ENCODE measurements at regions not wholly inside any gene's neighbourhood (a gene's known extent, or its start where the extent isn't known, plus 50 kb on each side); places are given as distances from the start of the nearest gene placed in this dataset.

DNA sequence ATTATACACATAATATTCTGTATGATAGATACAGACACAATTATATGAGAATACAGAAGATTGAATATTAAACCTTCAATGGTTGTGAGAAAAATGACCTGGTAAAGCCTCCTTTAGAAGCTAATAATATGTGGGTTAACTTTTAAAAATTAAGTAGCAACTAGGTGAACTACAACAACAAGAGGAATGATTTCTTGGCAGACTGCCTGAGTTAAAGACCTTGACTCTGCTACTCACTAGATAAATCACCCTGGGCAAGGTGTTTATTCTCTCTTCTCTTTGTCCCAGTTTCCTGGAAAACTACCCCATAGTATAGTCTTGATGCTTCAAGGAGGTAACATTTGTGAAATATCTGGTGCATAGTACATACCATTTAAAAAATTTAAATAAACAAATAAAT, 519.6 kb upstream of the TENM4 start:
- DNase-seq (ENCODE audit: low read depth), result no peak

DNA sequence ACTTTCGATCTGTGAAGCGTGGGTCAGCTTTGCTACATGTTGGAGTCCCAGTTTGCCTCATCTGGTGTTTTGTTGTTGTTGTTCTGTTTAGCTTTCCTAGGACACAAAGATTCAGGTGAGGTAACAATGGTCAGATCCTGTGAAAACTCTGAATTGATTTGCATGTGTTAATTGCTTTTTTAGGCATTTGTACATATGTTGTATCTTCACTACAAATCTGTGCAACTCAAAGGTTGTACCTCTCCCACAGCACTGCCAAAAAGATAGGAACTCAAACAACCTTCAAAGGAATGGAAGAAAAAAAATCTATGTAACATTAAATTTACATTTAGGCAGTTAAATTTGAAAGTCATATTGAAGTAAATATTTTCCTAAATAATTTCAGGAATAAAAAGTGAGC, 518.5 kb upstream of the TENM4 start:
- no peak for DNase-seq (ENCODE audit: low read depth)

DNA sequence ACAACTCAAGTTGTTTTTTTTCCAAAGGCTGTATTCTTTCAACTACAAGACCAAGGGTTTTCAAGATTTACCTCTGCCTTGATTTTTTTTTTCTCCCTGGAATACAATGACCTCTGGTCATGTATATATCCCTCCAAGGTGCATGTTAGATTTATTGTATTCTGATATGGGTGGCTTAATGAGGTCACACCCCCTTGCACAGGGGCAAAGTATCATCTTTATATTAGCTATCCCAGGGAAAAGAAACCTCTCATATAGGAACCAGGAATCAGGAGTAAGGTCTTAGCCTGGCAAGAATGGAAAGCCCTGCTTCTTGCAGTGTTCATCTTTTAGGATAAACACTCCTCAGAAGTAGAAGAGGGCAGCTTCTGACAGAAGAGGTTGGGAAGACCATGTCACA, 516.9 kb upstream of the TENM4 start:
- no peak for DNase-seq (ENCODE audit: low read depth)

DNA sequence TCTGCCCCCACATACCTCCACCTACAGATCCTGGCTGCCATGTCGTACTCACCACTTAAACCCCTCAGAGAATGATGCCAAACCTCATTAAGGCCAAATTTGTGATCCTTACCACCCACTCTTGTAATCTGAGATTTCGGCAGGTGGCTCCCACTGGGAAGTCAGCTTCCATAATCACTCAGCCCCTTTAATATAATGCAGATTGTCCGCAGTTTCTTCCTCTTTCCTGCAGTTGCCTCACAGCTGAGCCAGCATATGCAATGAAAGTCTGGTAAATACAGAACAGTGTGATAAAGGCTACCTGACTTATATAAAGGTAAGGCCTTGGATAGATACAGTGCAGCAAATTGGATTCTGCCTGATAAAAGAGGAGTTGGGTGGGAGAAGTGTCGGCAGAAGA, 515.2 kb upstream of the TENM4 start:
- DNase-seq (ENCODE audit: low read depth), result no peak

DNA sequence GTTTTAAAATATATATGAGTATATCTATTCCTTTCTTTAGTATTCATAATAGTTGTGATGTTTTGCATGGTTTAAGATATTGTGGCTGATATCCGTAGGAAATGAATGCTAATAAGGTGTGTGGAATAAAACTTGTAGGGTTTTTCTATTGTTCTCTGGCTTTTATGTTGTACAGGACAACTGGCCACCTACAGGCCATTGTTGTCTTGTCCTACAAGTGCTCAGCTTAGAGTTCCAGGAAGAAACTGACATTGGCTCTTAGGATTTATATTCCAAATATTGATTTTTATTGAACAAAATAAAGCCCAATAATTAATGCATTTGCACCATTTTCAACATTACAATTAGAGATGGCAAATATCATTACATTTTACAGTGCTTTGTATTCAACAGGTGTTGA, 512.8 kb upstream of the TENM4 start:
- no peak for DNase-seq (ENCODE audit: low read depth)

DNA sequence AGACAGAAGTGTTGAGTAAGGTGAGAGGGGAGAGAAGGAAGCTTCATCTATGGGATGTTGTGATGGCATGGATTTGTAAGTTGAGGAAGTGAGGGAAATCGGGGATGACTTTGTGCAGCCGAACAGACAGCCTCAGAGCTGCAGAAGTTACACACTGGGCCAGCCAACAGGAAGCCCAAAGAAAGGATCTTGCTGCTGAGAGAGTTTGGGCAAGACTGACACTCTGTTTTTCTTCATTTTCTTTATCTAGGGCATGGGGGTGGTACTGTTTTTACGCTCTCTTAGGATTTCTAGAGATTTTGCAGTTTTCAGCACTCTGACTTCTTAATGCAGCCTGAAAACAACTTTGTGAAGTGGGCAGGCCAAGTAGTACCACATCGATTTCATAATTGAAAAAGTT, 509.9 kb upstream of the TENM4 start:
- DNase-seq (ENCODE audit: low read depth), result no peak

DNA sequence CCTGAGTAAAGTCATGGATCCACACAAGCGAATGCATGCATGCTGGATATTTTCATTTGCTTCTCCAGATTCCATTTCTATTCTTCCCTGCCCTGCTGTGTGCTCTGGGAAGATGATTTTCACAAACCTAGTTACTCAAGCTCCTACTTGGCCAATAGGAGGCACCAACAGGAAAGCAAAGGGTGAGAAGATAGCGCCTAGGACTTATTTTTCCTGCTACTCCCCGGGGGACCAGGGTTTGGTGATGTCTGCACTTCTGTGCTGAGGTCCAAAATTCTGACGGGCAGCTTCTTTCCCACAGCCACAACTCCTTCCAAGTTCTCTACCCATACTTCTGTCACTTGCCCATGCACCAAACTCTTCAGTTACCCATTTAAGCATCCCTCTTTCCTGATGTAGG, 509.3 kb upstream of the TENM4 start:
- no peak for DNase-seq (ENCODE audit: low read depth)

DNA sequence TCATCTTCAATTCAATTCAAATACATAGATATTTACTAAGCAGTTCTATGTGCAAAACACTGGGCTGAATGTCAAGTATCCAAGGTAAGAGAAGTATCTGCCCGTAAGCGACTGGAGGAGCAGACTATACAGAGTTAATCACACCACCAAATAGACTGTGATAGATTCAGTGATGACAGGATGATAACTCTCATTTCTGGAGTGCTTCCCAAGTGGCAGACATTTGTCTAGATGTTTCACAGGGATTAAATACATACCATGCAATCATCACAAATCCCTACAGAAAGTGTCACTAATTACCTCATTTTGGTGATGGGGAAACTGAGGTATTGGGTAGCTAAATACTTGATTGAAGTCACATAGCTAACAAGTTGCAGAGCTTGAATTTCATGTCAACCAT, 508.7 kb upstream of the TENM4 start:
- no peak for DNase-seq (ENCODE audit: low read depth)

DNA sequence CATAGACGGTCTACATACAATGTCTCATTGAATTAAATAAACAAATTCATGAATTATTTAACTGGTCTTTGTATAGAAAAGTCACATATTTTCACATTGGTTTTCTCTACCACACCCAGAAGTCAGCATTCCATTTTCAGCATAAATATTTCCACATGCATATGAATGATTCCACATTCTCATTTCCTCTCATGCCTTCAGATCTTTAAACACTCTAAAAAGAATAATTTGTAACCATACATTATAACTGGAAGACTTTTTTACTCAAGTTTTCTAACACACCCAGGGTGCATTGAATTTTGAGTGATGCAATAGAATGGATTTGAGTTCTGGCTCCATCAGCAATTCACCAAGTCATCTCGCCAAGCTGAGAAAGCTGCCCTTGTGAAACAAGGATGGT, 501.8 kb upstream of the TENM4 start:
- DNase-seq (ENCODE audit: low read depth), result no peak

DNA sequence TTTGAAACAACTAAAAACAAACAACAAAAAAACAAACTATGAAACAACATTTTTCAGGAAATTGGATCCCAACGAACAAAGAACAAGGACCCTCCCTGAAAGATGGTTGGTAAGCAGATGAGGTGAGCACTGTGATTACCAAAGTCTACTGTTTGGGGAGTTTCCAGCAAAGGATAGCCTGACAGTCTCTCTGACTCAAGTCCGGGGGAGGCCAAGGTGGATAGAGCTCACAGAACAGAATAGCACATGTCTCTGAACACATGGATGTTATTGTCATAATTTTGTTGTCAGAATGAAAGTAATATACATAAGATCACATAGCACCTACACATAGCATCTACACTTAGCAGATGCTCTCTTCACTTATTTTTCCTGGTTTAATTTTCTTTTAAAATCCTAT, 501.3 kb upstream of the TENM4 start:
- no peak for DNase-seq (ENCODE audit: low read depth)

DNA sequence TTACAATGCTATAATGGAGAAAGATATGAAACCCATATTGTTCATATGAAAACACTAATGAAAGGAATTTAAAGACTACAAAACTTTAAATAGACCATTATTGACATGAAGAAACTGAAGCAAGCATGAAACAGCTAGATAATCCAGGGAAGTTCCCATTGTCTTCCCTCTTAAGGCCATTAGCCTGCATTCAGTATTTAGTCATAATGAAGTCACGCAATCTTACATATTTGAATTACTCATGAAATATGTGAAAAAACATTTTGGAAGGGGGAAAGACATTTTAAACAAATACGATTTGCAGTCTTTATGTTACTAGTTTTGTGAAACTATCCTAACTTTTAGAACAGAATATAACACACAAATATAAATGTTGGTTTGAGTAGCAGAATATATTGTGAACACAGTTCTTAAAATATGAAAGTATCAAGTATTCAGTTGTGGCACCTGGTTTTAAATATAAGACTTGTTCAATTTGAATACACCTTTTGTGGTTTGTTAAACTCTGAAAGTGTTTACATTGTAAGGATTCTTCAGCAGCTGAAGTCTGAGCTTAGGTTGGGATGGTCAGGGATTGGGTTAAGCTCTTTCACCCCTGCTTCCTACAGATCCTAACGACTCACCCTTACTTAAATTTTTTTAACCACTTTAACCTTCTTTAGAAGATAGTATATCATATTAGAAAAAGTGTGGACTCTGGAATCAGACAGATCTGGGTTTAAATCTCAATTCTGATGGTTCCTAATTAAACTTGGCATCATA, 500.3 kb upstream of the TENM4 start:
- no peak for DNase-seq (ENCODE audit: low read depth)

DNA sequence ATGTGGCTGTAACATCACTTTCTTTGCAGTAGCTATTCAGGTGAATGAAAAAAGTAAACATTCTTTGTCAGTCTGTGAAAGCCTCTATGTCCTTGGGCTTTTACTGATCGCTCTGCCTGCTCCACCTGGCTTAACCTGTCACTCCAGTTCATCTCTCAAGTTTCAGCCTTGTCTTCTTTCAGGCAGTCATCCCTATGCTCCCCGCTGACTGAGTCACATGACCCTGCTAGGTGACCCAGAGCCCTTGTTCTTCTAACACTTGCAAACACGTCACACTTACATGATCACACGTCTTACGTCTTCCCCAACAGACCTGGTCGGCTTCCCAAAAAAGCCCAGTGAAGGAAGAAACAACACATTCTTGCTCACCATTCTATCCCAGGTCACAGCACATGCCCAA, 499.3 kb upstream of the TENM4 start:
- no peak for DNase-seq (ENCODE audit: low read depth)

DNA sequence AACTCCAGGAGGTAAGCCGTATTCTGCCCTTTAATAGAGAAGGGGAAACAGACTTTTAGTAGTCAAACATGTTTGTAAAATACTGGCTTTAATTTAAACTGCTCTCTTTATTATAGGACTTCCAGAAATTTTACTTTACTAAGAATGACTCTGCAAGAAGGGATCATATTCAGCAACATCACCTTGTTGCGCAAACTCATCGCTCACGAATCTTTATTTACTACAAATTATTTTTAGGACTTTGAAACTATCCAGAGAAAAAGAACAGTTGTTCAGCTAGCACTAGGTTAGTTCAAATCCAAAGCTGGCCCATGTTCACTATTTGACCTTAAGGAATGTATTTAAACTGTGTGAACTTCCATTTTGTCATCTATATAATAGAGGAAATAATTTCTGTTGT, 498.3 kb upstream of the TENM4 start:
- no peak for DNase-seq (ENCODE audit: low read depth)

DNA sequence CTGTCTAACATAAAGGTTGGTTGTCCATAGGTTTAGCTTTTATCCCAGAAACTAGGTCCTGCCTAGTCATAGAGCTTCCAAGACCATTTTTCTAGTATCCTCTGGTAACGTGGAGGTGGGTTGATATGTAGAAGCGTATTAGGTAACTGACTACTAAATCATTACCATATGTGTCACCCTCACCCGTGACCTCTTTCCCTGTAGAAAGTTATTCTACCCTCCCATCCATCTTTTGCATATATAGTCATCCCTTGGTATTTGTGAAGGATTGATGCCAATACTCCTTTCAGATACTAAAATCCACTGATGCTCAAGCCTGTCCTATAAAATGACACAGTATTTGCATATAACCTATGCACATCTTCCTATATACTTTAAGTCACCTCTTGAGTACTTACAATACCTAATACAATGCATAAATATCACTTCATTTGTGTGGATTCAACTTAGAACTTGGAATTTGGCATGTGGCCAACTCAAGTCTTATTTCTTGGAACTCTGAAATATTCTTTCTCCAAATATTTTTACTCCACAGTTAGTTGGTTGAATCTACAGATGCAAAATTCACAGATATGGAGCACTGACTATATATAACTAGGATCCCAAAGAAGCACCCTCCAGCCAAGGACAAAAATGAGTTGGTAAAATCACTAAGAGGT, 497.0 kb upstream of the TENM4 start:
- no peak for DNase-seq (ENCODE audit: low read depth)

DNA sequence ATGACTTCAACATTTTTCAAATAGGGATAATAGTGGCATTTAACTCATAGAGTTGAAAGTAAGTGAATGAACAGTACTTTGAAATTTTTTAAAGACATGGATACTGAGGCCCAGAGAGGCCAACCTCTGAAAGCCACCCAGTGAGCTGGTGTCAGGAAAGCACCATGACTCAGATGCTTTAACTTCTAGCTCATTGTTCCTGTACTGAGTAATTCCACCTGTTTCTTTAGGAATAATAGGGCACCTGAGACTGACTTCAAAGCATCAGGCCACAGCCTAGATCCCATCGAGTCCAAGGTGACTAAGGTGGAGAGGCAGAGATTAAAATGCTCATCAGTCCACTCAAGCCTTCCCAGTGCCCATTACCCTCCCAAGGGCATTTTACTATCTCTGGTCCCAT, 491.8 kb upstream of the TENM4 start:
- DNase-seq (ENCODE audit: low read depth), result no peak

DNA sequence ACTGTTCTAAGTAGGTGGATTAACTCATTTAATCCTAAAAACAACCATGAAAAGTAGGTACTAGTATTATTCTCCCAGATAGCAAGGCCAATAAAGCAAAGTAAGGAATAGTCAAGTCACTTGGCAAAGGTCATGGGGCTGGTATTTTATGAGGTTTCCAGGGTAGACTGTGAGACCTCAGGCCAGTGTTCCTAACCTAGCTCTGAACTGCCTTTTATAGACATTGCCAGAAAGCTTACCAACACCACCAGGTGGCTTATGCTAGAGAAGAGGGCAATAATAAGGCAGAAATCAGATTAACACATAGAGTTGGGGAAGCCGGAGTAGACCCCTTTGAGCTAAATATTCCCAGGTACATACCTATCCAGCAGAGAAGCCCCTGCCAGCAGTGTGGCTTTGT, 490.9 kb upstream of the TENM4 start:
- no peak for DNase-seq (ENCODE audit: low read depth)

DNA sequence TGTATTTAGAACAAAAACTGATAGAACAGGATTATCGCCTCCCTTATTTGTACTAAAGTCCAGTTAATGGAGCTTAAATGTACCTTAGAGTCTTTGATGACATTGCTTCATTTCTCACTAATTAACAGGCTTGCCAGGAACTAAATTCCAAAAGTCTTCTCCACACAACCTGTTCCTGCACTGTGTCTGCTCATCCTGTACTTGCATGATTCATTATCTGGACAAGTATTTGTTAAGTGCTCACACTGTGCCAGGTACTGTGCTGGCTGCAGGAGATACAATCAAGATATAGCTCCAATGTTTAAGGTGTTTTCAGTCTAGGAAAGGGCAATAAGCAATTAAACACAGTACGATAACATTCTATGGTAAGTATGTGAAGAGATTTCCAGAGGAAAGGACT, 485.9 kb upstream of the TENM4 start:
- DNase-seq (ENCODE audit: low read depth), result no peak

DNA sequence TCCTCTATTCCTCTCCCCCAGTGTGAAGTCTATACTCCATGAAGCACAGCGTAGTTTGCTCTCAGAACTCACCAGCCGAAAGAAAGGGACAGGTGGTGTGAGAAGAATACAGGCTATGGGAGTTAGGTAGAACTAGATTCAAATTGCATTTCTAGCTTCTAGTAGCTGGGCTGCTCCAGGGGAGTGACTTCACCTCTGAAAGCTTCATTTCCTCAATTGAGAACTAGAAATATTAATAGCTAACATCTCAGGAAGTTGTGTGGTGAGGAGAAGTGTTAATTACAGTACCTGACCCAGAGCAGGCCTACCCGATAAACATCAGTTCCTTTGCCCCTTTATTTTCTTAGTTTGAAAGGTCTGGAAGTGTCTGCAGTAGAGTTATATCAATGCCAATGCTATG, 484.7 kb upstream of the TENM4 start:
- DNase-seq (ENCODE audit: low read depth), result no peak

DNA sequence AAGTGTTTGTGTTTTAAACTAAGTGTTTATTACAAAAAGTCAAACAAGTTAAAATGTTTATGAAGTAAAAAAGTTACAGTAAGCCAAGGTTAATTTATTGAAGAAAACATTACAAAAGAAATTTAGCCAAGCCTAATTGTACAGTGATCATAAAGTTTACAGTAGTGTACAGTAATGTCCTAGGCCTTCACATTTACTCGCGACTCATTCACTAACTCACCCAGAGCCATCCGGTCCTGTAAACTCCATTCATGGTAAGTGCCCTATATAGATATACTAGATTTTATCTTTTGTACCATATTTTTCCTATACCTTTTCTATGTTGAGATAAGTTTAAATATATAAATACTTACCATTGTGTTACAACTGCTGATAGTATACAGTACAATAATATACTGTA, 481.8 kb upstream of the TENM4 start:
- DNase-seq (ENCODE audit: low read depth), result no peak

DNA sequence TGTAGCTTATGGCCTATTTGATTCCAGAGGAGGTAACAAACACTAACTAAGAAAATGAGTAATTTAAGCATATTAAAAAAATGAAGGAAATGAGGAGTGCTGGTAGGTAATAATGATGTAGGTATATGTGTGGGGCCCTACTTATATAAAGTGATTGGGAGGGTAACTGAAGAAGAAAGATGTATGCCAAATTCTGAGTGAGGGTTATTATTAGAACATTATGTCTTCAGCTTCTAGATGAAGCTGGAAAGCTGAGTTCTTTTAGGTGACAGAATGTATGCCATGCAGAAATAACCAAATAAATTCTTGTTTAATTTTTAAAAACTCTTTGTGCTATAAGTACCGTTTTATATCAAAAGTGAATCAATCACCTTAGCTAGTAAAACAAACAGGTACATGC, 479.6 kb upstream of the TENM4 start:
- no peak for DNase-seq (ENCODE audit: low read depth)

DNA sequence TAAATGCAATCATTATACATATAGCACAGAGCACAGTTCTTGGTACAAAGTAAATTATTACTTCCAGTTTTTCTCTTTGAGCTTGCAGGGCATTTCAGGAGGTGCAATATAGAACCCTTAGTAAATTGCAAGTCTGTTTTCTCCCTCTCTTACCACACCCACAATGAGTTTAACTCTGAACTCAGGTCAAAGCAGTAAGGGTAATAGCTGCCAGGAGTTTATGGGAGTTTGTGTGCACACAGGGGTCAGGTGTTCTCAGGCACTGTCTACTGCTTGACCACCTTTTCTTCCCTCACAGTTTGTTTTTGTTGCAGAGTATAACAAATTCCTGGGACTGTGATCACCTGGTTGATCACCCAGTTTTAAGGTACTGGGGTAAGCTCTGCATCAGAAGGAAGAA, 478.5 kb upstream of the TENM4 start:
- DNase-seq (ENCODE audit: low read depth), result no peak

DNA sequence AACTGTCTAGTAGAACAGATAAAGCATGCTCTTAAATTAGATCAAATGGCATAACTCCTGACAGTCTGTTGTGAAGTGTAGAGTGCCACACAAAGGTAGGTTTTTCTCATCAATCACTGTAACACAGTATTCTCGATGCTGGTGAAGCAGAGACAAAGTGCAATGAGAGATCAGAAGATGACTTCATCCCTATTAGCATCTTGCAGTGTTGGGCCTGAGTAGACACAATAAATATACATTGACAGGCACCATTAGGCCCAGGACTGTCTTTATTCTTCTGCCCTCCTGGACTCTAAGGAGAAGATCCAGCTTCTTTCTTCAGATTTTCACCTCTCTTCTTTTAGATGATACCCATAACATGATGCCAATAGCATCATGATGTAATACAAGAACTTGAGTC, 478.0 kb upstream of the TENM4 start:
- no peak for DNase-seq (ENCODE audit: low read depth)

DNA sequence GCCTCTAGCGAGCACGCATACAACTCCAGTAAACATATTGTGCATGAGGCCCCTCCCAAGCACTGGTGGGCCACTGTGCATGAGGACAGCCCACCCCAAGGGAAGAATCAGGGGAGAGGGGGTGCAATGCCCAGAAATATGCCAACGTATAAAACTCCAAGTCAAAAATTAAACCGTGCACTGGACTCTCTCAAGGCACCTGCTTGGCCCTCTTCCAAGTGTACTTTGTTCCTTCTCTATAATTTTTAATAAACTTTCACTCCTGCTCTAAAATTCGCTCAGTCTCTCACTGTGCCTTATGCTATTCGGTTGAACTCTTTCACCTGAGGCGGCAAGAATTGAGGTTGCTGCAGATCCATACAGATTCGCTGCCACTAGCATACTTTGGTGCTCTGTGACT, 465.3 kb upstream of the TENM4 start:
- no peak for DNase-seq (ENCODE audit: low read depth)

DNA sequence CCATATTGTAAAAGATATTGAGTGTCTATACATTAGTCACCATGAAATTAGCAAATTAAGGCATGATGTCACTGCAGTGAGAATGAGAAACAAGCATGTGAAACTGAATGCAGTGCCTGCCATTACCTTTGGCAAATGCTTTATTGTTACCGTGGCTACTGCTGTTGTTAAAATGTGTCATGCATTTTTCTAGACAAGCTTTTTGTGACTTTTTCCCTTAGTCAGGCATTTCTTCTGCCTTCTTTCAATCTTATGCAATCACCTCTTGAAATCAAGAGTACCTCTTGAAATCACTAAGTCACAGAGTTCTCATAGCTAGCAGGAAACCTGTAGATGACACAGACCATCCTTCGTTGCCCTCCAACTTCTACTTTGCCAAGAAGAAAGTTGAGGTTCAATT, 461.7 kb upstream of the TENM4 start:
- no peak for DNase-seq (ENCODE audit: low read depth)
